Omental fat pad (tissue), 3 donors: ENCODE measurements at regions not wholly inside any gene's neighbourhood (a gene's known extent, or its start where the extent isn't known, plus 50 kb on each side); places are given as distances from the start of the nearest gene placed in this dataset.

Source experiments
- ATAC-seq: fragments of 150-250 bp; one replicate; pipeline ENCODE4 v1.9.1; 2016; ENCODE audit warnings: mild to moderate bottlenecking, moderate library complexity; ENCODE audit not compliant: low FRiP score
- DNase-seq: peaks from one replicate; pipeline ENCODE4 v3.0.0-alpha.2; 2019; ENCODE audit warnings: low spot score
- TF ChIP-seq, protein P1 (sequence below), 3 donors: fragments of 450-650 bp; IDR thresholded peaks; one replicate each; pipeline ENCODE4 v1.5.1; 2016 to 2017; ENCODE audit warnings: antibody characterized with exemption in 3 of 3, mild to moderate bottlenecking in 3 of 3, moderate library complexity in 2 of 3

DNA sequence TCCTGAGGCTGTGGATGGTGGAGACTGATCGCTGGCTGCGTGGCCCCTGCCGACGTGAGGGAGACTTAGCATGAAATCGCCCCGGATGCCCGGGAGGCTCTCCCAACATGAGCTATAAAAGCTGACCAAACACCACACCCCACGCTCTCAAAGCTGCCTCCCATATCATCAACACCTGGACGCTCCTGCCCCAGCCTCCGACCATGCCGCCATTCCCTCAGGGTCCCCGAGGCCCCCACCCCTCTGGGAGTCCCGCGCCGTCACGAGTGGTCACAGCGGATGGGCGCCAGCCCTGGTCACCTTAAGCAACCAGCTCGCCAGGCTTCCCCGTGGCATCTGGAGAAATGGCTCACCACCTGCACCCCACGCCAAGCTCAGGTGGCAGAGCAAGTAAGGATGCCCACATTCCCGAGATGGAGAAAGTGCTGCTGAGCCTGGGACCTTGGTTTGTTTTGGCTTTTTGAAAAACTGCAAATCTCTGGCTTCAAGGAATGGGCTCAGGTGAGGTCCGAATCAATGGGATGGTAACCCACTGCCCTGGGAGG is 196.0 kb downstream of the MED10 start:
- DNase-seq, result no peak
- no peak for ATAC-seq
- TF ChIP-seq, protein P1, sequence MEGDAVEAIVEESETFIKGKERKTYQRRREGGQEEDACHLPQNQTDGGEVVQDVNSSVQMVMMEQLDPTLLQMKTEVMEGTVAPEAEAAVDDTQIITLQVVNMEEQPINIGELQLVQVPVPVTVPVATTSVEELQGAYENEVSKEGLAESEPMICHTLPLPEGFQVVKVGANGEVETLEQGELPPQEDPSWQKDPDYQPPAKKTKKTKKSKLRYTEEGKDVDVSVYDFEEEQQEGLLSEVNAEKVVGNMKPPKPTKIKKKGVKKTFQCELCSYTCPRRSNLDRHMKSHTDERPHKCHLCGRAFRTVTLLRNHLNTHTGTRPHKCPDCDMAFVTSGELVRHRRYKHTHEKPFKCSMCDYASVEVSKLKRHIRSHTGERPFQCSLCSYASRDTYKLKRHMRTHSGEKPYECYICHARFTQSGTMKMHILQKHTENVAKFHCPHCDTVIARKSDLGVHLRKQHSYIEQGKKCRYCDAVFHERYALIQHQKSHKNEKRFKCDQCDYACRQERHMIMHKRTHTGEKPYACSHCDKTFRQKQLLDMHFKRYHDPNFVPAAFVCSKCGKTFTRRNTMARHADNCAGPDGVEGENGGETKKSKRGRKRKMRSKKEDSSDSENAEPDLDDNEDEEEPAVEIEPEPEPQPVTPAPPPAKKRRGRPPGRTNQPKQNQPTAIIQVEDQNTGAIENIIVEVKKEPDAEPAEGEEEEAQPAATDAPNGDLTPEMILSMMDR (IDR thresholded peaks at IDR 0.05), result no peak

- ATAC-seq, result no peak
- TF ChIP-seq, protein P1 (IDR thresholded peaks at IDR 0.05), result no peak
- no peak for DNase-seq
These were observed 196.5 kb downstream of the MED10 start for GRCh38 chr5:6181871-6182270.

GRCh38 chr5:6181147-6181729 is 197.1 kb downstream of the MED10 start:
- TF ChIP-seq, protein P1 (IDR thresholded peaks at IDR 0.05), result no peak
- ATAC-seq, result no peak
- no peak for DNase-seq

- DNase-seq, result no peak
- no peak for ATAC-seq
- TF ChIP-seq, protein P1 (IDR thresholded peaks at IDR 0.05), result no peak
These were observed 198.0 kb downstream of the MED10 start for GRCh38 chr5:6180231-6180872.

DNA sequence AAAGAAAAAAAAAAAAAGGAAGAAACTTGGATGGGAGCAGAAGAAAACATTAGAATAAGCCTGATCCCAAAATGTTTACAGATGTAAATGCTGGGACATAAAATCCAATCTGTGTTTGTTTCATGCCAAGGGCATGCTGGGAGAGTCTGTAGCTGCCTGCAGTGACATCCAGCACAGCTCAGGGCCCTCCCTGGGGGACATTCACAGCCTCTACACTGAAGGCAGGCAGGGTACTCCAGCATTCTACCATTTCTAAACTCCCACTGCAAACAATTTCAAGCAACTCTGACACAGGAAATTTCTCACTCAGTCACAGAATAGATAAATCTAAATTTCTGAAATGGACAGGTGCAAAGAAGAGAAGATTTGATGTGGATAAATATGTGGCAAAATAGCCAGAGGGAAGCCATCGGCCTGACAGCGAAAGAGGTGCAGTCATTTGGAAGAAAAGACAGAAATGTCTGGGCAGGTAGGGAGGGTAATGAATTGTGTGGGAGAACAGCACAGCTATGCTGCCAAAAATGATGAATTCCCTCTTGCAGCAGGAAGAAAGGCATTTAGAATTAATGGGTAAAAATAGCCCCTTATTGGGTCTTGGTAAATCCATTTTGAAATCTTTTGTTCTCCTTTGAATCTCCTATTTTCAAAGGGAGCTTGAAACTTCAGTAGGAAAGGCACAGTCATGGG is 199.4 kb downstream of the MED10 start:
- TF ChIP-seq, protein P1 (IDR thresholded peaks at IDR 0.05), result no peak
- no peak for DNase-seq
- ATAC-seq, result no peak

DNA sequence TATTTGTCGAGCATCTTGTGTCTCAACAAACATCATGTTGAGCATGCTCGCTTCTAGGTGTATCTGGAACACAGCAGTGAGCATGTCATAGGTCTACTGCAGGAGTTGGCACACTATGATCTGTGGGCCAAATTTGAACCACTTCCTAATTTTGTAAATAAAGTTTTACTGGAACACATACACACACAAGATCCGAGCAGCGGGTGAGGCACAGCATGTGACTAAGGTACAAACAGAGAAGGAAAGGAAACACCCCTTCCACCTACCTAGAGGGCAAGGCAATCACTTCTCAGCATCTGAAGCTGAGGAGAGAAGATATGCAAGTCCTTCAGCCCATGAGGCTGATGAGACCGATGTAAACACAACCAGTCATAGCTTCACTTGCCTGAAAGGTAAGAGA is 200.4 kb downstream of the MED10 start:
- TF ChIP-seq, protein P1 (IDR thresholded peaks at IDR 0.05), result no peak
- DNase-seq (no peak), ATAC-seq (no peak)
